Uterus (tissue), 3 donors: ENCODE measurements at regions not wholly inside any gene's neighbourhood (a gene's known extent, or its start where the extent isn't known, plus 50 kb on each side); places are given as distances from the start of the nearest gene placed in this dataset.

Experiments
- DNase-seq, 2 donors: peaks; one replicate each; pipeline ENCODE4 v3.0.0-alpha.2; 2019 to 2020
- H3K27ac ChIP-seq, 2 donors: fragments of 200-600 bp; sonication (generic); 1 replicate in 1 of 2; 2 replicates in 1 of 2; pipeline ENCODE4 v1.5.1; 2016 to 2018
- H3K27me3 ChIP-seq, 2 donors: fragments of 200-600 bp; sonication (generic); one replicate each; pipeline ENCODE4 v1.5.1; 2018 to 2019; ENCODE audit warnings: control low read depth in 1 of 2
- H3K36me3 ChIP-seq, 2 donors: fragments of 200-600 bp; sonication (generic); one replicate each; pipeline ENCODE4 v1.5.1; 2019; ENCODE audit warnings: control low read depth in 1 of 2
- H3K4me1 ChIP-seq, 2 donors: fragments of 200-600 bp; sonication (generic); one replicate each; pipeline ENCODE4 v1.5.1; 2018 to 2019; ENCODE audit warnings: control low read depth in 1 of 2
- H3K4me3 ChIP-seq, 2 donors: fragments of 200-600 bp; sonication (generic); 1 replicate in 1 of 2; 2 replicates in 1 of 2; pipeline ENCODE4 v1.5.1; 2018 to 2019; ENCODE audit warnings: mild to moderate bottlenecking in 1 of 2
- H3K9me3 ChIP-seq, 2 donors: fragments of 200-600 bp; sonication (generic); one replicate each; pipeline ENCODE4 v1.5.1; 2019; ENCODE audit warnings: control low read depth in 1 of 2
- CTCF ChIP-seq, 4 experiments: fragments of 200-600 bp in 2 of 4; fragments of 450-650 bp in 2 of 4; sonication (generic) in 2 of 4; IDR thresholded peaks; one replicate each; pipeline ENCODE4 v1.5.1; 2016 to 2019; ENCODE audit warnings: antibody characterized with exemption in 4 of 4, mild to moderate bottlenecking in 2 of 4, moderate library complexity in 1 of 4
- POLR2A ChIP-seq, 2 donors: fragments of 450-650 bp; IDR thresholded peaks; one replicate each; pipeline ENCODE4 v1.6.1; 2016; ENCODE audit warnings: antibody characterized with exemption in 2 of 2, mild to moderate bottlenecking in 1 of 2, moderate library complexity in 1 of 2
- intact Hi-C: fragments of 100-400 bp; cut with DNase I; formaldehyde crosslinking; loops from one replicate; pipeline ENCODE4 v1.15.1; 2023; ENCODE audit warnings: low total_unique reads
- donor health status: DM: yes; HTN: yes; CAD: no.

GRCh38 chr12:127205781-127206555, 1061.0 kb upstream of the TMEM132C start:
- Histone ChIP-seq H3K27ac (no peak overlapping the region), H3K27me3 (no peaks in the 10 kb centered on the region), H3K4me1 (no peaks in the 10 kb centered on the region), H3K36me3 (no peaks in the 10 kb centered on the region), H3K9me3 (no peaks in the 10 kb centered on the region), H3K4me3 (no peak overlapping the region)
- TF ChIP-seq POLR2A (IDR thresholded peaks at IDR 0.05) (no peak), CTCF (IDR thresholded peaks at IDR 0.05) (no peak)
- intact Hi-C loops = no loop called here
- DNase-seq = no peak

GRCh38 chr12:127209318-127209717, 1057.7 kb upstream of the TMEM132C start:
- Histone ChIP-seq H3K36me3 (no peaks in the 10 kb centered on the region), H3K4me1 (no peaks in the 10 kb centered on the region), H3K9me3 (no peaks in the 10 kb centered on the region), H3K27ac (no peak overlapping the region), H3K27me3 (no peaks in the 10 kb centered on the region), H3K4me3 (no peak overlapping the region)
- intact Hi-C loops = no loop called here
- no peak for TF ChIP-seq POLR2A (IDR thresholded peaks at IDR 0.05)
- no peak for TF ChIP-seq CTCF (IDR thresholded peaks at IDR 0.05)
- no peak for DNase-seq

GRCh38 chr12:127214186-127214585, 1052.8 kb upstream of the TMEM132C start:
- Histone ChIP-seq H3K9me3 (no peaks in the 10 kb centered on the region), H3K4me3 (no peak overlapping the region), H3K4me1 (no peaks in the 10 kb centered on the region), H3K36me3 (no peaks in the 10 kb centered on the region), H3K27ac (no peak overlapping the region), H3K27me3 (no peaks in the 10 kb centered on the region)
- intact Hi-C loops = no loop called here
- TF ChIP-seq CTCF (IDR thresholded peaks at IDR 0.05) = no peak
- TF ChIP-seq POLR2A (IDR thresholded peaks at IDR 0.05) = no peak
- no peak for DNase-seq

- TF ChIP-seq POLR2A (IDR thresholded peaks at IDR 0.05) (no peak), CTCF (IDR thresholded peaks at IDR 0.05) (no peak)
- no peaks in the 10 kb centered on the region for H3K36me3 ChIP-seq
These were observed 1044.0 kb upstream of the TMEM132C start for GRCh38 chr12:127223011-127223410.

GRCh38 chr12:127223731-127224130, 1043.2 kb upstream of the TMEM132C start:
- H3K4me3 ChIP-seq = no peak overlapping the region
- no peak for DNase-seq
- TF ChIP-seq CTCF (IDR thresholded peaks at IDR 0.05) (no peak), POLR2A (IDR thresholded peaks at IDR 0.05) (no peak)
- no peaks in the 10 kb centered on the region for H3K4me1 ChIP-seq
- no peak overlapping the region for H3K27ac ChIP-seq
- intact Hi-C loops = no loop called here
- H3K9me3 ChIP-seq = no peaks in the 10 kb centered on the region
- no peaks in the 10 kb centered on the region for H3K27me3 ChIP-seq
- no peaks in the 10 kb centered on the region for H3K36me3 ChIP-seq

More at GRCh38 chr12:127223011-127223410, 1044.0 kb upstream of the TMEM132C start:
- intact Hi-C loops = no loop called here
- Histone ChIP-seq H3K9me3 (no peaks in the 10 kb centered on the region), H3K27me3 (no peaks in the 10 kb centered on the region), H3K27ac (no peak overlapping the region), H3K4me1 (no peaks in the 10 kb centered on the region), H3K4me3 (no peak overlapping the region)
- no peak for DNase-seq
